Right cardiac atrium (tissue), 5 donors: ENCODE measurements at regions not wholly inside any gene's neighbourhood (a gene's known extent, or its start where the extent isn't known, plus 50 kb on each side); places are given as distances from the start of the nearest gene placed in this dataset.
"Not testable (repeated sequence)": the region's sequence is repeated elsewhere in the genome, so short reads cannot be mapped to it uniquely, and the experiment has no call there.

ENCODE experiments used
- ATAC-seq, 2 donors: fragments of 200-7000 bp; cut with Tn5 transposase; one replicate each; pipeline versions ENCODE4 v1.8.0 to v1.9.1; 2020; ENCODE audit warnings: moderate library complexity in 2 of 2, mild to moderate bottlenecking in 1 of 2
- DNase-seq, 3 donors: peaks; one replicate each; pipeline ENCODE4 v3.0.0-alpha.2; 2020
- H3K27ac ChIP-seq: one replicate; pipeline ENCODE4 v1.5.1; 2013; ENCODE audit warnings: mild to moderate bottlenecking, low read length, control low read depth, moderate library complexity
- H3K27me3 ChIP-seq: one replicate; pipeline ENCODE4 v1.6.1; 2013; ENCODE audit not compliant: control insufficient read depth, insufficient read depth
- H3K4me1 ChIP-seq: one replicate; pipeline ENCODE4 v1.6.1; 2013; ENCODE audit warnings: low read length; ENCODE audit not compliant: control insufficient read depth, insufficient read depth
- H3K4me3 ChIP-seq: one replicate; pipeline ENCODE4 v1.5.1; 2013; ENCODE audit warnings: low read length, control low read depth
- H3K9me3 ChIP-seq: one replicate; pipeline ENCODE4 v1.6.1; 2013; ENCODE audit warnings: low read length; ENCODE audit not compliant: control insufficient read depth
- WGBS: extraction: QIAGEN DNeasy Blood & Tissue Kit; methylation state at CpG from one replicate; pipeline ENCODE4 v1.1.7; 2013; 5-methylcytosine and 5-hydroxymethylcytosine counted together
- intact Hi-C, 4 donors: fragments of 100-400 bp; cut with DNase I; formaldehyde crosslinking; loops; one replicate each; pipeline versions ENCODE4 v1.11.0 to v1.14.0; 2022 to 2023
- donor health status: healthy with polysubstance abuse.
- donor health status: DM: no; HTN: yes; CAD: no.
- donor health status: DM: no; HTN: no; CAD: no.
- donor health status: DM: no; HTN: yes; CAD: no; lungs with severe emphysema.
- donor health status: DM: yes; HTN: yes; CAD: no.

- WGBS = 79% methylated on average over 3 of the region's 3 CpGs
- Histone ChIP-seq H3K4me1 (peaks cover 4% of the 10 kb centered on the region), H3K27ac (no peak overlapping the region), H3K4me3 (no peak overlapping the region), H3K9me3 (no peaks in the 10 kb centered on the region), H3K27me3 (no peaks in the 10 kb centered on the region)
- ATAC-seq (peak in 1 of 2 donors; percentile 16), DNase-seq (no peak)
- intact Hi-C loops = no loop called here
Observed at GRCh38 chr5:82445726-82446335, 167.7 kb upstream of the RPS23 start.

GRCh38 chr5:82439750-82440445 is 161.7 kb upstream of the RPS23 start:
- Histone ChIP-seq H3K27me3 (no peaks in the 10 kb centered on the region), H3K27ac (no peak overlapping the region), H3K9me3 (no peaks in the 10 kb centered on the region), H3K4me3 (no peak overlapping the region), H3K4me1 (no peaks in the 10 kb centered on the region)
- intact Hi-C loops = no loop called here
- no peak for ATAC-seq
- WGBS = 76% methylated on average over 4 of the region's 4 CpGs
- no peak for DNase-seq

GRCh38 chr5:82437565-82437964 is 159.4 kb upstream of the RPS23 start:
- 86% methylated on average over 4 of the region's 4 CpGs for WGBS
- H3K27me3 ChIP-seq, H3K27ac ChIP-seq, H3K4me1 ChIP-seq, H3K4me3 ChIP-seq, H3K9me3 ChIP-seq, intact Hi-C loops, ATAC-seq, DNase-seq: not testable (repeated sequence)

- WGBS = 76% methylated on average over 2 of the region's 2 CpGs
Observed at GRCh38 chr5:82436291-82436690, 158.1 kb upstream of the RPS23 start.

GRCh38 chr5:82434696-82435660 is 156.8 kb upstream of the RPS23 start:
- DNase-seq, H3K4me3 ChIP-seq, H3K27me3 ChIP-seq, H3K9me3 ChIP-seq, H3K27ac ChIP-seq, ATAC-seq, intact Hi-C loops, H3K4me1 ChIP-seq: not testable (repeated sequence)
- WGBS = 91% methylated on average over 29 of the region's 35 CpGs

More at GRCh38 chr5:82436291-82436690, 158.1 kb upstream of the RPS23 start:
- no peak overlapping the region for H3K27ac ChIP-seq
- no peaks in the 10 kb centered on the region for H3K9me3 ChIP-seq
- intact Hi-C loops = no loop called here
- DNase-seq (no peak), ATAC-seq (no peak)
- H3K27me3 ChIP-seq = no peaks in the 10 kb centered on the region
- H3K4me1 ChIP-seq = no peaks in the 10 kb centered on the region
- H3K4me3 ChIP-seq = no peak overlapping the region

- Histone ChIP-seq H3K4me3 (no peak overlapping the region), H3K27ac (no peak overlapping the region), H3K9me3 (no peaks in the 10 kb centered on the region), H3K4me1 (peaks cover 5% of the 10 kb centered on the region), H3K27me3 (no peaks in the 10 kb centered on the region)
- 62% methylated on average over 4 of the region's 4 CpGs for WGBS
- ATAC-seq (peak; percentile 77 to 78), DNase-seq (peak; percentile 52 to 74 (median 56))
- intact Hi-C loops = no loop called here
Observed at GRCh38 chr5:82426464-82427154, 148.5 kb upstream of the RPS23 start.

- 53% methylated on average over 3 of the region's 3 CpGs for WGBS
- no peaks in the 10 kb centered on the region for H3K27me3 ChIP-seq
- intact Hi-C loops = no loop called here
- ATAC-seq (peak; percentile 36 to 43), DNase-seq (peak in 2 of 3 donors; percentile 17 to 46)
- no peaks in the 10 kb centered on the region for H3K9me3 ChIP-seq
- peak overlapping the region; percentile 56 for H3K27ac ChIP-seq
- H3K4me1 ChIP-seq = peaks cover 5% of the 10 kb centered on the region
- H3K4me3 ChIP-seq = no peak overlapping the region
Observed at GRCh38 chr5:82425591-82425990, 147.4 kb upstream of the RPS23 start.

GRCh38 chr5:82424211-82424610 is 146.1 kb upstream of the RPS23 start:
- Histone ChIP-seq H3K27me3 (no peaks in the 10 kb centered on the region), H3K4me3 (no peak overlapping the region), H3K9me3 (no peaks in the 10 kb centered on the region), H3K4me1 (peaks cover 5% of the 10 kb centered on the region), H3K27ac (no peak overlapping the region)
- intact Hi-C loops = no loop called here
- DNase-seq (no peak), ATAC-seq (no peak)
- 87% methylated on average over 3 of the region's 3 CpGs for WGBS

GRCh38 chr5:82422751-82423181 is 144.6 kb upstream of the RPS23 start:
- ATAC-seq = peak; percentile 79
- DNase-seq = peak; percentile 47 to 72 (median 51)
- no peaks in the 10 kb centered on the region for H3K9me3 ChIP-seq
- peaks cover 4% of the 10 kb centered on the region for H3K4me1 ChIP-seq
- WGBS = 43% methylated on average over 6 of the region's 6 CpGs
- peak overlapping the region; percentile 66 for H3K27ac ChIP-seq
- no peaks in the 10 kb centered on the region for H3K27me3 ChIP-seq
- no peak overlapping the region for H3K4me3 ChIP-seq
- intact Hi-C loops = no loop called here

GRCh38 chr5:82422001-82422740 is 144.0 kb upstream of the RPS23 start:
- intact Hi-C loops = no loop called here
- DNase-seq (no peak), ATAC-seq (peak in 1 of 2 donors; percentile 5)
- Histone ChIP-seq H3K4me3 (no peak overlapping the region), H3K27ac (peak overlapping the region; percentile 54), H3K4me1 (peaks cover 4% of the 10 kb centered on the region), H3K27me3 (no peaks in the 10 kb centered on the region), H3K9me3 (no peaks in the 10 kb centered on the region)
- WGBS = 74% methylated on average over 2 of the region's 2 CpGs
